ENCODE measurements at regions not wholly inside any gene's neighbourhood (a gene's known extent, or its start where the extent isn't known, plus 50 kb on each side); places are given as distances from the start of the nearest gene placed in this dataset.

- TF ChIP-seq ZNF592 (IDR thresholded peaks at IDR 0.05), result no peak
Measured at GRCh38 chr4:20487446-20487845, 212.8 kb upstream of the PACRGL start (continued).

DNA sequence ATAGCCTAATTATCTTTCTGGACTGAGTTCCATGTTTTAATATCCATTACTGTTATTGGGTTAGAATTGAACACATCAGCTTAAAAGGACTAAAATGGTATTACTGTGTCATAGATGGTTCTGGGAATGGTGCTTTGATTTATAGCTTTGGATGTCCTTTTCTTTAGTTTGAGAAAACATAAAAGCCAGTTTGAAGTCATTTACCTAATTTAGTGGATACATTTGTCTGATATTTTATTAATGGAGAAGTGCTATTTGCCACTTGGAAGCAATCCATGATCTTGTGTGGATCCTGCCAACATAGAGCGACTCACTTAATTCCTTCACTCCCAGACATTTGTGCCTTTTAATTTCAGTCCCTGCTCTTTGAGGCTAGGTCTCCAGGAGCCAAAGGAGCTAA is 212.4 kb upstream of the PACRGL start:
- ATAC-seq (no peak), FAIRE-seq (no peak), DNase-seq (ENCODE audit: extremely low read depth in 1 of 4, low spot score in 3 of 4) (no peak)
- ChIA-PET POLR2A (no interaction called here), CTCF (ENCODE audit: low intra/inter-chr PET ratio) (no interaction called here)
- no peaks in the 10 kb centered on the region for H3K27me3 ChIP-seq (ENCODE audit: control insufficient read depth in 2 of 2, insufficient read depth in 2 of 2, low read length in 2 of 2)
- no peak overlapping the region for H3K4me3 ChIP-seq
- H3K9ac ChIP-seq (ENCODE audit: insufficient read depth in 1 of 2, low read depth in 2 of 2, low read length in 2 of 2), result no peak overlapping the region
- no peak overlapping the region for H3K4me2 ChIP-seq (ENCODE audit: insufficient read depth, low read length)
- no peak overlapping the region for H2AFZ ChIP-seq (ENCODE audit: low read depth, low read length)
- H3K36me3 ChIP-seq (ENCODE audit: control insufficient read depth, insufficient read depth, low read length), result peaks cover 3% of the 10 kb centered on the region; the same call in 1 of the 3 replicates
- H3K27ac ChIP-seq (ENCODE audit: extremely low read depth, low read depth, low read length), result no peak overlapping the region
- 27% methylated on average over 1 of the region's 1 CpG for WGBS (ENCODE audit: insufficient coverage, low coverage, missing lambda C conversion rate)
- no peaks in the 10 kb centered on the region for H3K9me3 ChIP-seq (replicated peaks; ENCODE audit: control insufficient read depth, insufficient read depth, low read depth, low read length)
- no peaks in the 10 kb centered on the region for H4K20me1 ChIP-seq (replicated peaks; ENCODE audit: control insufficient read depth, insufficient read depth, low read length)
- intact Hi-C loops (cut with micrococcal nuclease), result no loop called here
- in situ Hi-C loops (cut with MboI), result no loop called here
- BruUV-seq (replicated peaks), result no TSS peak
- no peaks in the 10 kb centered on the region for H3K4me1 ChIP-seq (replicated peaks in 1 of 2; ENCODE audit: control insufficient read depth in 2 of 2, insufficient read depth in 2 of 2, low read length in 2 of 2)
- H3K79me2 ChIP-seq (ENCODE audit: control insufficient read depth, insufficient read depth, low read length), result peaks cover 7% of the 10 kb centered on the region; the same call in 2 of the 3 replicates
- no peaks in the 10 kb centered on the region for H3K9me1 ChIP-seq (ENCODE audit: control insufficient read depth, insufficient read depth, low read length)
- TF ChIP-seq EZH2 (IDR thresholded peaks at IDR 0.05; ENCODE audit: borderline replicate concordance, low read depth, low read length) (no peak), ZNF764 (CRISPR knock-in tag; IDR thresholded peaks at IDR 0.05; ENCODE audit: low read depth) (no peak), WHSC1 (IDR thresholded peaks at IDR 0.05; ENCODE audit: low read length) (no peak), AFF4 (CRISPR knock-in tag; IDR thresholded peaks at IDR 0.05) (no peak), ZNF589 (CRISPR knock-in tag; IDR thresholded peaks at IDR 0.05; ENCODE audit: low read depth) (no peak), TOE1 (IDR thresholded peaks at IDR 0.05; ENCODE audit: borderline replicate concordance) (no peak), TOE1 (CRISPR knock-in tag; IDR thresholded peaks at IDR 0.05; ENCODE audit: borderline replicate concordance, low read depth) (no peak), BRD9 (IDR thresholded peaks at IDR 0.05; ENCODE audit: low read depth, partially characterized antibody) (no peak), CCAR2 (IDR thresholded peaks at IDR 0.05; ENCODE audit: low read depth, low read length) (no peak), COPS2 (conservative IDR thresholded peaks at IDR 0.05) (no peak), ZNF707 (CRISPR knock-in tag; conservative IDR thresholded peaks at IDR 0.05) (no peak), ZBTB12 (CRISPR knock-in tag; IDR thresholded peaks at IDR 0.05) (no peak)
